NB4 (cell line): ENCODE measurements at regions not wholly inside any gene's neighbourhood (a gene's known extent, or its start where the extent isn't known, plus 50 kb on each side); places are given as distances from the start of the nearest gene placed in this dataset.

Experiments
- DNase-seq: peaks from one replicate; pipeline ENCODE4 v3.0.0; 2010; ENCODE audit warnings: low read depth
- H3K4me3 ChIP-seq: one replicate; pipeline ENCODE4 v1.5.1; 2011; ENCODE audit warnings: mild to moderate bottlenecking, low read depth, low read length, moderate library complexity
- MAX ChIP-seq: IDR thresholded peaks from 2 replicates; pipeline ENCODE4 v1.6.1; 2011; ENCODE audit warnings: low read depth, low read length
- MYC ChIP-seq: IDR thresholded peaks from 2 replicates; pipeline ENCODE4 v1.6.1; 2011; ENCODE audit warnings: low read depth, low read length
- POLR2A ChIP-seq: IDR thresholded peaks from 2 replicates; pipeline ENCODE4 v1.6.1; 2011; ENCODE audit warnings: mild to moderate bottlenecking; ENCODE audit not compliant: insufficient read length; ENCODE audit errors: extremely low read depth
- TF ChIP-seq, protein P1 (sequence below): IDR thresholded peaks from one replicate; pipeline ENCODE4 v1.5.1; 2012; ENCODE audit warnings: low read depth, low read length

DNA sequence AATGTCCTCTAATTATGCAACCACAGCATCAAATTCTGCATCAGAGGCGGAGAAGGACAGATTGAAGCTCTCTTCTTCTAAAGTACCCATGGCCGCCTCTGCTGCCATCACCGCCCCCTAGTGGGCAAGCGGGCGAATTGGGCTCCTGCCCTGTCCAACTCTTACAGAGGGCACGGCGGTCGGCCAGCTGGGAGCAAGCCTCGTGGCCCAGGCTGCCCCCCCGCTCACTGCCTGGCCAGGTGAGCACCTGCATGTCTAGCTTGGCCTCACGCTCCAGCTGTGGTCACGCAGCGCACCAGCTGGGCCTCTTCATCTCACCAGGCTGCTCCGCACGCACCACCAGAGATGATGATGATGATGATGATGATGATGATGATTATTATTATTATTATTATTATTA lies 146.1 kb upstream of the TOM1L1 start:
- no peak overlapping the region for H3K4me3 ChIP-seq
- TF ChIP-seq, protein P1, sequence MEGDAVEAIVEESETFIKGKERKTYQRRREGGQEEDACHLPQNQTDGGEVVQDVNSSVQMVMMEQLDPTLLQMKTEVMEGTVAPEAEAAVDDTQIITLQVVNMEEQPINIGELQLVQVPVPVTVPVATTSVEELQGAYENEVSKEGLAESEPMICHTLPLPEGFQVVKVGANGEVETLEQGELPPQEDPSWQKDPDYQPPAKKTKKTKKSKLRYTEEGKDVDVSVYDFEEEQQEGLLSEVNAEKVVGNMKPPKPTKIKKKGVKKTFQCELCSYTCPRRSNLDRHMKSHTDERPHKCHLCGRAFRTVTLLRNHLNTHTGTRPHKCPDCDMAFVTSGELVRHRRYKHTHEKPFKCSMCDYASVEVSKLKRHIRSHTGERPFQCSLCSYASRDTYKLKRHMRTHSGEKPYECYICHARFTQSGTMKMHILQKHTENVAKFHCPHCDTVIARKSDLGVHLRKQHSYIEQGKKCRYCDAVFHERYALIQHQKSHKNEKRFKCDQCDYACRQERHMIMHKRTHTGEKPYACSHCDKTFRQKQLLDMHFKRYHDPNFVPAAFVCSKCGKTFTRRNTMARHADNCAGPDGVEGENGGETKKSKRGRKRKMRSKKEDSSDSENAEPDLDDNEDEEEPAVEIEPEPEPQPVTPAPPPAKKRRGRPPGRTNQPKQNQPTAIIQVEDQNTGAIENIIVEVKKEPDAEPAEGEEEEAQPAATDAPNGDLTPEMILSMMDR, result peak; percentile 76
- TF ChIP-seq MAX, result no peak
- DNase-seq, result peak; percentile 48

DNA sequence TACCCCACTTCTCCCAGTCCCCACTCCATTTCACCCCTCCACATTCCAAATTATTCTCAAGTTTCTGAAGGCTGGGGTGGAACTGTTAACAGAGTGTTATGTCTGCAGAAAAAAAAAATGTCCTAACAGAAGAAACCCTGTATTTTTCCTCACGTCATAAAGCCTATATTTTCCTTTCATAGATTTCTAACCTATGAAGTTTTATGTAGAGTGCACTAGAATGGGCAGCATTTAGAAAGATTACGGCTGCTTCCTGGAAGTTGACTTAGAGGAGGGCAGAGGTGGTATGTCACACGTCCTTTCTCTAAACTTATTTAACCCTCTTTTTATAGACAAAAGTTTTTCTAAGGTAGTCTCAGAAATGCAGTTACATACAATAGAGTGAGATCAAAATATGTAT lies 139.8 kb upstream of the TOM1L1 start:
- DNase-seq, result no peak
- TF ChIP-seq, protein P1, result no peak
- TF ChIP-seq MYC, result no peak
- no peak for TF ChIP-seq POLR2A
- no peak for TF ChIP-seq MAX
- H3K4me3 ChIP-seq, result no peak overlapping the region

DNA sequence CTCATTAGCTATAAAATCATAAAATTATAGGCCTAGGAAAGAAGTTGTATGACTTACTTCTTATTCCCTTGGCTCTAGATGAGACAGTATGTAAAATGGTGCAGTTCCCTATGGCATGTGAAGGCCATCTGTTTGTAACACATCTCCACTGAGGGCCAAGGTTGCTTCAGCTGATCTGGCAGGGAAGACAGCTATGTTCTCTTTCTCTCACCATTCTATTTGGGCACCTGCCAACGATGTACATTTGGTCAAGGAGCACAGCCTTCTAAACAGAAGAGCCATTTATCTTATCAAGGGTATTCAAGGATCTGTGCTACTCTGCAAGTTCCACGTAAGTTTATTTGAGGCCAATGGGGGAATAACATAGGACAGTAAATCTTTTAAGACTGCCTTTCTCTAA lies 129.8 kb upstream of the TOM1L1 start:
- DNase-seq, result no peak
- TF ChIP-seq MYC, result no peak
- TF ChIP-seq MAX, result no peak
- TF ChIP-seq, protein P1, result no peak
- no peak for TF ChIP-seq POLR2A
- H3K4me3 ChIP-seq, result no peak overlapping the region

DNA sequence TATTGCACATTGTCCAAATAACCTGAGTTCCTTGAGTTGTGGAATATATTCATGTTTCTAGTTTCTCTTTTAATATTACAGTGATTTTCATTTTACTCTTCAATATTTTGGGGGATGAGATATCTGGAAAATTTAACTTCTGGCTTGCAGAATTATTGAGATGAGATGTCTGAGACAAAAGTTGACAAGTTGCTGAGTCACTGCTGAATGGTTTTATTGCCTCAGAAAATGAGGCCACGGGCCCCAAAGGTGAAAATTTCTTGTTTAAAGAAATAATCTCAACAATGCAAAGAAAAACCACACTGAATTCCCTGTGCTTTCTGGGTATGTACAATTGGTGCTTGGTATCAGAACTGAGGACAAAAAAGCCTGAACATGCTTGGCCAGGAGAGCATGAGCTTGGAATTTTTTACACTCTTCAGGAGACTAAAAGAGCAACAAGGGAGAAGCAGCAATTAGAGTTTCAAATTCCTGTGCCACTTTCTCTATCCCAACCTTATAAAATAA lies 129.2 kb upstream of the TOM1L1 start:
- no peak for DNase-seq
- TF ChIP-seq, protein P1, result no peak
- TF ChIP-seq MAX (no peak), MYC (no peak), POLR2A (no peak)
- no peak overlapping the region for H3K4me3 ChIP-seq

- TF ChIP-seq, protein P1, result no peak
- TF ChIP-seq MYC, result no peak
- no peak for TF ChIP-seq POLR2A
- no peak for TF ChIP-seq MAX
- DNase-seq, result no peak
- no peak overlapping the region for H3K4me3 ChIP-seq
Observed at GRCh38 chr17:54780238-54780637, 120.4 kb upstream of the TOM1L1 start.

- H3K4me3 ChIP-seq, result no peak overlapping the region
- TF ChIP-seq, protein P1, result no peak
- TF ChIP-seq MYC (no peak), MAX (no peak), POLR2A (no peak)
- no peak for DNase-seq
Observed at GRCh38 chr17:54781389-54781788, 119.3 kb upstream of the TOM1L1 start.
